ENCODE measurements at regions not wholly inside any gene's neighbourhood (a gene's known extent, or its start where the extent isn't known, plus 50 kb on each side); places are given as distances from the start of the nearest gene placed in this dataset.

- no peak for DNase-seq (ENCODE audit: low read depth)
Measured at GRCh38 chr3:189477614-189478013, 153.6 kb upstream of the TP63 start.

GRCh38 chr3:189486556-189486955 is 144.6 kb upstream of the TP63 start:
- TF ChIP-seq CTCF (IDR thresholded peaks at IDR 0.05; ENCODE audit: low read depth, low read length, missing control alignments), result no peak

More at GRCh38 chr3:189477614-189478013, 153.6 kb upstream of the TP63 start:
- no peak overlapping the region for H3K4me3 ChIP-seq (ENCODE audit: low read depth, low read length)
- TF ChIP-seq CTCF (IDR thresholded peaks at IDR 0.05; ENCODE audit: low read depth, low read length, missing control alignments), result no peak

GRCh38 chr3:189488241-189488767 is 142.9 kb upstream of the TP63 start:
- no peak overlapping the region for H3K4me3 ChIP-seq (ENCODE audit: low read depth, low read length)
- no peak for DNase-seq (ENCODE audit: low read depth)
- TF ChIP-seq CTCF (IDR thresholded peaks at IDR 0.05; ENCODE audit: low read depth, low read length, missing control alignments), result no peak

More at GRCh38 chr3:189486556-189486955, 144.6 kb upstream of the TP63 start:
- no peak for DNase-seq (ENCODE audit: low read depth)
- no peak overlapping the region for H3K4me3 ChIP-seq (ENCODE audit: low read depth, low read length)

- no peak overlapping the region for H3K4me3 ChIP-seq (ENCODE audit: low read depth, low read length)
- no peak for DNase-seq (ENCODE audit: low read depth)
- TF ChIP-seq CTCF (IDR thresholded peaks at IDR 0.05; ENCODE audit: low read depth, low read length, missing control alignments), result no peak
Measured at GRCh38 chr3:189490337-189490736, 140.9 kb upstream of the TP63 start.

GRCh38 chr3:189490749-189491148 is 140.4 kb upstream of the TP63 start:
- no peak overlapping the region for H3K4me3 ChIP-seq (ENCODE audit: low read depth, low read length)
- TF ChIP-seq CTCF (IDR thresholded peaks at IDR 0.05; ENCODE audit: low read depth, low read length, missing control alignments), result no peak
- no peak for DNase-seq (ENCODE audit: low read depth)

GRCh38 chr3:189491831-189492230 is 139.4 kb upstream of the TP63 start:
- no peak for TF ChIP-seq CTCF (IDR thresholded peaks at IDR 0.05; ENCODE audit: low read depth, low read length, missing control alignments)
- no peak for DNase-seq (ENCODE audit: low read depth)
- H3K4me3 ChIP-seq (ENCODE audit: low read depth, low read length), result no peak overlapping the region

- no peak for DNase-seq (ENCODE audit: low read depth)
- no peak for TF ChIP-seq CTCF (IDR thresholded peaks at IDR 0.05; ENCODE audit: low read depth, low read length, missing control alignments)
- H3K4me3 ChIP-seq (ENCODE audit: low read depth, low read length), result no peak overlapping the region
Measured at GRCh38 chr3:189493271-189493670, 137.9 kb upstream of the TP63 start.
